ENCODE measurements at regions not wholly inside any gene's neighbourhood (a gene's known extent, or its start where the extent isn't known, plus 50 kb on each side); places are given as distances from the start of the nearest gene placed in this dataset.

DNA sequence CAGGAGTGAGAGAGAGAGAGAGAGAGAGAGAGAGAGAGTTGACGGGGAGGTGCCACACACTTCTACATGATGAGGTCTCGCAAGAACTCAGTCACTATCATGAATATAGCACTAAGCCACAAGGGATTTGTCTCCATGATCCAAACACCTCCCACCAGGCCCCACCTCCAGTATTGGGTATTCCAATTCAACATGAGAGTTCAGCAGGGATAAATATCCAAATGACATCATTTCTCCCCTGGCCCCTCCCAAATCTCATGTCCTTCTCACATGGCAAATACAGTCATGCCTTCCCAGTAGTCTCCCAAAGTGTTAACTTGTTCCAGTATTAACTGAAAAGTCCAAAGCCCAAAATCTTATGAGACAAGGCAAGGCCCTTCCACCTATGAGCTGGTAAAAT lies 330.7 kb downstream of the CDH26 start:
- intact Hi-C loops (cut with micrococcal nuclease; ENCODE audit: unreplicated experiment) (no loop called here), in situ Hi-C loops (cut with HindIII; ENCODE audit: low pct_unique_long_range_greater_than_20kb, low sequenced_read_pairs) (no loop called here)
- POLR2A ChIA-PET = no interaction called here
- no peak for ATAC-seq
- H3K9me3 ChIP-seq (ENCODE audit: control insufficient read depth, insufficient read depth, low read depth, low read length) = peaks cover 3% of the 10 kb centered on the region; the same call in 1 of the 2 replicates
- TF ChIP-seq, protein P1, sequence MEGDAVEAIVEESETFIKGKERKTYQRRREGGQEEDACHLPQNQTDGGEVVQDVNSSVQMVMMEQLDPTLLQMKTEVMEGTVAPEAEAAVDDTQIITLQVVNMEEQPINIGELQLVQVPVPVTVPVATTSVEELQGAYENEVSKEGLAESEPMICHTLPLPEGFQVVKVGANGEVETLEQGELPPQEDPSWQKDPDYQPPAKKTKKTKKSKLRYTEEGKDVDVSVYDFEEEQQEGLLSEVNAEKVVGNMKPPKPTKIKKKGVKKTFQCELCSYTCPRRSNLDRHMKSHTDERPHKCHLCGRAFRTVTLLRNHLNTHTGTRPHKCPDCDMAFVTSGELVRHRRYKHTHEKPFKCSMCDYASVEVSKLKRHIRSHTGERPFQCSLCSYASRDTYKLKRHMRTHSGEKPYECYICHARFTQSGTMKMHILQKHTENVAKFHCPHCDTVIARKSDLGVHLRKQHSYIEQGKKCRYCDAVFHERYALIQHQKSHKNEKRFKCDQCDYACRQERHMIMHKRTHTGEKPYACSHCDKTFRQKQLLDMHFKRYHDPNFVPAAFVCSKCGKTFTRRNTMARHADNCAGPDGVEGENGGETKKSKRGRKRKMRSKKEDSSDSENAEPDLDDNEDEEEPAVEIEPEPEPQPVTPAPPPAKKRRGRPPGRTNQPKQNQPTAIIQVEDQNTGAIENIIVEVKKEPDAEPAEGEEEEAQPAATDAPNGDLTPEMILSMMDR (IDR thresholded peaks at IDR 0.05) = no peak
- TF ChIP-seq, protein P2, sequence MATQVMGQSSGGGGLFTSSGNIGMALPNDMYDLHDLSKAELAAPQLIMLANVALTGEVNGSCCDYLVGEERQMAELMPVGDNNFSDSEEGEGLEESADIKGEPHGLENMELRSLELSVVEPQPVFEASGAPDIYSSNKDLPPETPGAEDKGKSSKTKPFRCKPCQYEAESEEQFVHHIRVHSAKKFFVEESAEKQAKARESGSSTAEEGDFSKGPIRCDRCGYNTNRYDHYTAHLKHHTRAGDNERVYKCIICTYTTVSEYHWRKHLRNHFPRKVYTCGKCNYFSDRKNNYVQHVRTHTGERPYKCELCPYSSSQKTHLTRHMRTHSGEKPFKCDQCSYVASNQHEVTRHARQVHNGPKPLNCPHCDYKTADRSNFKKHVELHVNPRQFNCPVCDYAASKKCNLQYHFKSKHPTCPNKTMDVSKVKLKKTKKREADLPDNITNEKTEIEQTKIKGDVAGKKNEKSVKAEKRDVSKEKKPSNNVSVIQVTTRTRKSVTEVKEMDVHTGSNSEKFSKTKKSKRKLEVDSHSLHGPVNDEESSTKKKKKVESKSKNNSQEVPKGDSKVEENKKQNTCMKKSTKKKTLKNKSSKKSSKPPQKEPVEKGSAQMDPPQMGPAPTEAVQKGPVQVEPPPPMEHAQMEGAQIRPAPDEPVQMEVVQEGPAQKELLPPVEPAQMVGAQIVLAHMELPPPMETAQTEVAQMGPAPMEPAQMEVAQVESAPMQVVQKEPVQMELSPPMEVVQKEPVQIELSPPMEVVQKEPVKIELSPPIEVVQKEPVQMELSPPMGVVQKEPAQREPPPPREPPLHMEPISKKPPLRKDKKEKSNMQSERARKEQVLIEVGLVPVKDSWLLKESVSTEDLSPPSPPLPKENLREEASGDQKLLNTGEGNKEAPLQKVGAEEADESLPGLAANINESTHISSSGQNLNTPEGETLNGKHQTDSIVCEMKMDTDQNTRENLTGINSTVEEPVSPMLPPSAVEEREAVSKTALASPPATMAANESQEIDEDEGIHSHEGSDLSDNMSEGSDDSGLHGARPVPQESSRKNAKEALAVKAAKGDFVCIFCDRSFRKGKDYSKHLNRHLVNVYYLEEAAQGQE (IDR thresholded peaks at IDR 0.05; ENCODE audit: insufficient read depth in 1 of 2, low read depth in 2 of 2, low read length in 1 of 2) = no peak
- TF ChIP-seq TCF7L2 (IDR thresholded peaks at IDR 0.05; ENCODE audit: low read depth, low read length) (no peak), SIN3A (IDR thresholded peaks at IDR 0.05; ENCODE audit: borderline replicate concordance, insufficient read depth, low read depth, low read length) (no peak), POLR2AphosphoS5 (IDR thresholded peaks at IDR 0.05; ENCODE audit: low read depth, low read length) (no peak)
- no peaks in the 10 kb centered on the region for H3K4me1 ChIP-seq (ENCODE audit: control insufficient read depth, insufficient read depth, low read length)
- CTCF ChIA-PET = no interaction called here
- no peaks in the 10 kb centered on the region for H3K27me3 ChIP-seq (ENCODE audit: control insufficient read depth, insufficient read depth, low read length)
- no peak overlapping the region for H3K4me3 ChIP-seq (ENCODE audit: low read depth in 2 of 2, low read length in 2 of 2)
- H3K36me3 ChIP-seq (ENCODE audit: control insufficient read depth, insufficient read depth, low read length) = no peaks in the 10 kb centered on the region
- no peak overlapping the region for H3K27ac ChIP-seq (ENCODE audit: low read length)
- BruUV-seq (replicated peaks) = no TSS peak
- DNase-seq (ENCODE audit: low read depth, low spot score) = no peak

DNA sequence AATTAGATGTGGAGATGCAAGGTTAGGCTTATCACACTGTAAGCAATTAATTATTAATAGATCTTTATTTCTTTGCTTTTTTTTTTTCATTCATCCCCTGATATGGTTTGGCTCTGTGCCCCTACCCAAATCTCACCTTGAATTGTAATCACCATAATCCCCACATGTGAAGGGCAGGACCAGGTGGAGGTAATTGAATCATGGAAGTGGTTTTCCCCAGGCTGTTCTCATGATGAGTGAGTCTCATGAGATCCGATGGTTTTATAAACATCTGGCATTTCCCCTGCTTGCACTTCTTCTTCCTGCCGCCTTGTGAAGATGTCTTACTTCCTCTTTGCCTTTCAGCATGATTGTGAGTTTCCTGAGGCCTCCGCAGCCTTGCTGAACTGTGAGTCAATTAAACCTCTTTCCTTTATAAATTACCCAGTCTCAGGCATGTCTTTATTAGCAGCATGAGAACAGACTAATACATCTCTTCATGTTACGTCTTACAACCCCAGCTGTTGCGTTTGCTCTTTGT lies 333.8 kb downstream of the CDH26 start:
- Histone ChIP-seq H3K27me3 (ENCODE audit: control insufficient read depth, insufficient read depth, low read length) (no peaks in the 10 kb centered on the region), H3K9me3 (ENCODE audit: control insufficient read depth, insufficient read depth, low read depth, low read length) (no peaks in the 10 kb centered on the region), H3K4me1 (ENCODE audit: control insufficient read depth, insufficient read depth, low read length) (no peaks in the 10 kb centered on the region), H3K27ac (ENCODE audit: low read length) (no peak overlapping the region), H3K4me3 (ENCODE audit: low read depth in 2 of 2, low read length in 2 of 2) (no peak overlapping the region), H3K36me3 (ENCODE audit: control insufficient read depth, insufficient read depth, low read length) (no peaks in the 10 kb centered on the region)
- intact Hi-C loops (cut with micrococcal nuclease; ENCODE audit: unreplicated experiment) = no loop called here
- no peak for DNase-seq (ENCODE audit: low read depth, low spot score)
- TF ChIP-seq, protein P1 (IDR thresholded peaks at IDR 0.05) = no peak
- TF ChIP-seq, protein P2 (IDR thresholded peaks at IDR 0.05; ENCODE audit: insufficient read depth in 1 of 2, low read depth in 2 of 2, low read length in 1 of 2) = no peak
- no peak for TF ChIP-seq TCF7L2 (IDR thresholded peaks at IDR 0.05; ENCODE audit: low read depth, low read length)
- no peak for TF ChIP-seq POLR2AphosphoS5 (IDR thresholded peaks at IDR 0.05; ENCODE audit: low read depth, low read length)
- no peak for TF ChIP-seq SIN3A (IDR thresholded peaks at IDR 0.05; ENCODE audit: borderline replicate concordance, insufficient read depth, low read depth, low read length)
- CTCF ChIA-PET = no interaction called here
- no peak for ATAC-seq
- POLR2A ChIA-PET = no interaction called here
- in situ Hi-C loops (cut with HindIII; ENCODE audit: low pct_unique_long_range_greater_than_20kb, low sequenced_read_pairs) = no loop called here
- BruUV-seq (replicated peaks) = no TSS peak

All from Panc1 (cell line).